Skeletal muscle tissue (tissue), 3 donors: ENCODE measurements at regions not wholly inside any gene's neighbourhood (a gene's known extent, or its start where the extent isn't known, plus 50 kb on each side); places are given as distances from the start of the nearest gene placed in this dataset.

Experiments
- H3K27ac ChIP-seq: one replicate; pipeline ENCODE4 v1.7.0; 2013; ENCODE audit warnings: mild to moderate bottlenecking, low read depth, low read length, inconsistent platforms
- H3K27me3 ChIP-seq, 3 donors: one replicate each; pipeline ENCODE4 v1.7.0; 2013; ENCODE audit warnings: low read length in 3 of 3; ENCODE audit not compliant: control insufficient read depth in 3 of 3, insufficient read depth in 3 of 3
- H3K36me3 ChIP-seq, 3 donors: one replicate each; pipeline ENCODE4 v1.7.0; 2013; ENCODE audit warnings: low read length in 3 of 3; ENCODE audit not compliant: control insufficient read depth in 3 of 3, insufficient read depth in 3 of 3
- H3K4me1 ChIP-seq, 3 donors: one replicate each; pipeline ENCODE4 v1.7.0; 2013; ENCODE audit warnings: low read length in 3 of 3, mild to moderate bottlenecking in 3 of 3; ENCODE audit not compliant: control insufficient read depth in 3 of 3, insufficient read depth in 3 of 3
- H3K4me3 ChIP-seq, 3 donors: one replicate each; pipeline ENCODE4 v1.7.0; 2013; ENCODE audit warnings: low read length in 3 of 3
- H3K9ac ChIP-seq, 3 donors: one replicate each; pipeline ENCODE4 v1.7.0; 2013; ENCODE audit warnings: low read length in 3 of 3, mild to moderate bottlenecking in 3 of 3, moderate library complexity in 2 of 3, low read depth in 1 of 3
- H3K9me3 ChIP-seq, 3 donors: one replicate each; pipeline ENCODE4 v1.7.0; 2013; ENCODE audit warnings: low read length in 3 of 3; ENCODE audit not compliant: control insufficient read depth in 3 of 3
- donor health status: Osteomylitis.

GRCh38 chr6:6412221-6412620, 91.8 kb upstream of the F13A1 start:
- Histone ChIP-seq H3K9ac (no peak overlapping the region), H3K4me1 (no peaks in the 10 kb centered on the region), H3K27me3 (no peaks in the 10 kb centered on the region), H3K9me3 (no peaks in the 10 kb centered on the region), H3K27ac (no peak overlapping the region), H3K36me3 (no peaks in the 10 kb centered on the region), H3K4me3 (no peak overlapping the region)

- H3K4me3 ChIP-seq = no peak overlapping the region
- H3K9me3 ChIP-seq = no peaks in the 10 kb centered on the region
- H3K27me3 ChIP-seq = no peaks in the 10 kb centered on the region
- H3K36me3 ChIP-seq = no peaks in the 10 kb centered on the region
- no peak overlapping the region for H3K27ac ChIP-seq
- H3K9ac ChIP-seq = no peak overlapping the region
- H3K4me1 ChIP-seq = no peaks in the 10 kb centered on the region
These were observed 92.2 kb upstream of the F13A1 start for GRCh38 chr6:6412700-6413099.

- Histone ChIP-seq H3K4me1 (no peaks in the 10 kb centered on the region), H3K27ac (no peak overlapping the region), H3K36me3 (no peaks in the 10 kb centered on the region), H3K9me3 (no peaks in the 10 kb centered on the region), H3K27me3 (no peaks in the 10 kb centered on the region), H3K4me3 (no peak overlapping the region), H3K9ac (no peak overlapping the region)
These were observed 94.5 kb upstream of the F13A1 start for GRCh38 chr6:6414931-6415330.

- H3K9ac ChIP-seq = no peak overlapping the region
- no peak overlapping the region for H3K27ac ChIP-seq
- H3K36me3 ChIP-seq = no peaks in the 10 kb centered on the region
- no peaks in the 10 kb centered on the region for H3K9me3 ChIP-seq
- H3K27me3 ChIP-seq = no peaks in the 10 kb centered on the region
- H3K4me3 ChIP-seq = no peak overlapping the region
- H3K4me1 ChIP-seq = no peaks in the 10 kb centered on the region
These were observed 97.0 kb upstream of the F13A1 start for GRCh38 chr6:6417475-6417874.

GRCh38 chr6:6418421-6418820, 98.0 kb upstream of the F13A1 start:
- Histone ChIP-seq H3K36me3 (no peaks in the 10 kb centered on the region), H3K4me1 (no peaks in the 10 kb centered on the region), H3K27ac (no peak overlapping the region), H3K4me3 (no peak overlapping the region), H3K9me3 (peaks cover 0 to under 1% (median 0%) of the 10 kb centered on the region in 3 donors), H3K27me3 (no peaks in the 10 kb centered on the region), H3K9ac (no peak overlapping the region)

GRCh38 chr6:6420107-6420506, 99.6 kb upstream of the F13A1 start:
- H3K27me3 ChIP-seq = no peaks in the 10 kb centered on the region
- no peak overlapping the region for H3K9ac ChIP-seq
- no peak overlapping the region for H3K4me3 ChIP-seq
- H3K27ac ChIP-seq = no peak overlapping the region
- no peaks in the 10 kb centered on the region for H3K4me1 ChIP-seq
- H3K36me3 ChIP-seq = no peaks in the 10 kb centered on the region
- peaks cover 0 to 5% (median 3%) of the 10 kb centered on the region in 3 donors for H3K9me3 ChIP-seq

GRCh38 chr6:6434151-6434550, 113.7 kb upstream of the F13A1 start:
- Histone ChIP-seq H3K27me3 (no peaks in the 10 kb centered on the region), H3K4me1 (no peaks in the 10 kb centered on the region), H3K36me3 (no peaks in the 10 kb centered on the region), H3K4me3 (no peak overlapping the region), H3K9me3 (no peaks in the 10 kb centered on the region), H3K27ac (no peak overlapping the region), H3K9ac (no peak overlapping the region)

- Histone ChIP-seq H3K4me3 (no peak overlapping the region), H3K9ac (no peak overlapping the region), H3K36me3 (no peaks in the 10 kb centered on the region), H3K27ac (no peak overlapping the region), H3K27me3 (no peaks in the 10 kb centered on the region), H3K4me1 (no peaks in the 10 kb centered on the region), H3K9me3 (no peaks in the 10 kb centered on the region)
These were observed 114.3 kb upstream of the F13A1 start for GRCh38 chr6:6434723-6435122.

- Histone ChIP-seq H3K4me1 (no peaks in the 10 kb centered on the region), H3K9ac (no peak overlapping the region), H3K27me3 (no peaks in the 10 kb centered on the region), H3K9me3 (no peaks in the 10 kb centered on the region), H3K4me3 (no peak overlapping the region), H3K27ac (no peak overlapping the region), H3K36me3 (no peaks in the 10 kb centered on the region)
These were observed 115.9 kb upstream of the F13A1 start for GRCh38 chr6:6436366-6436765.

- Histone ChIP-seq H3K9ac (no peak overlapping the region), H3K4me1 (no peaks in the 10 kb centered on the region), H3K4me3 (no peak overlapping the region), H3K27ac (no peak overlapping the region), H3K36me3 (no peaks in the 10 kb centered on the region), H3K9me3 (no peaks in the 10 kb centered on the region), H3K27me3 (no peaks in the 10 kb centered on the region)
These were observed 116.5 kb upstream of the F13A1 start for GRCh38 chr6:6436946-6437345.

- Histone ChIP-seq H3K4me1 (no peaks in the 10 kb centered on the region), H3K4me3 (no peak overlapping the region), H3K9me3 (no peaks in the 10 kb centered on the region), H3K27ac (no peak overlapping the region), H3K27me3 (no peaks in the 10 kb centered on the region), H3K36me3 (no peaks in the 10 kb centered on the region), H3K9ac (no peak overlapping the region)
These were observed 117.8 kb upstream of the F13A1 start for GRCh38 chr6:6438286-6438685.
